CD14-positive monocyte (primary cell): ENCODE measurements at regions not wholly inside any gene's neighbourhood (a gene's known extent, or its start where the extent isn't known, plus 50 kb on each side); places are given as distances from the start of the nearest gene placed in this dataset.

Experiments
- DNase-seq, 3 donors: peaks; one replicate each; pipeline ENCODE4 v3.0.0-alpha.2; 2011 to 2022
- H2AFZ ChIP-seq: 2 replicates; pipeline ENCODE4 v1.6.0; 2012; ENCODE audit warnings: mild to moderate bottlenecking, low read depth, low read length, inconsistent platforms; ENCODE audit not compliant: insufficient read depth, poor library complexity, severe bottlenecking
- H3K27ac ChIP-seq, 2 donors: 1 replicate in 1 of 2; 2 replicates in 1 of 2; pipeline ENCODE4 v1.5.1; 2012 to 2013; ENCODE audit warnings: low read length in 2 of 2, control low read depth in 1 of 2, inconsistent platforms in 1 of 2, low read depth in 1 of 2, mild to moderate bottlenecking in 1 of 2
- H3K27me3 ChIP-seq, 2 donors: one replicate each; pipeline versions ENCODE4 v1.6.0 to v1.6.1; 2011 to 2013; ENCODE audit warnings: low read length in 2 of 2; ENCODE audit not compliant: control insufficient read depth in 2 of 2, insufficient read depth in 2 of 2
- H3K36me3 ChIP-seq, 2 donors: replicated peaks in 1 of 2; 1 replicate in 1 of 2; 2 replicates in 1 of 2; pipeline versions ENCODE4 v1.5.1 to v1.6.1; 2012 to 2013; ENCODE audit warnings: low read length in 2 of 2, control low read depth in 1 of 2, inconsistent platforms in 1 of 2, mild to moderate bottlenecking in 1 of 2; ENCODE audit not compliant: insufficient read depth in 2 of 2, control insufficient read depth in 1 of 2
- H3K4me1 ChIP-seq, 2 donors: 1 replicate in 1 of 2; 2 replicates in 1 of 2; pipeline versions ENCODE4 v1.5.1 to v1.6.1; 2012 to 2013; ENCODE audit warnings: low read length in 2 of 2, control low read depth in 1 of 2, inconsistent platforms in 1 of 2, mild to moderate bottlenecking in 1 of 2, moderate library complexity in 1 of 2; ENCODE audit not compliant: insufficient read depth in 2 of 2, control insufficient read depth in 1 of 2
- H3K4me2 ChIP-seq: replicated peaks from 2 replicates; pipeline ENCODE3; 2012; ENCODE audit warnings: low read length, moderate library complexity, mild to moderate bottlenecking; ENCODE audit not compliant: poor library complexity, severe bottlenecking; ENCODE audit errors: extremely low read depth
- H3K4me3 ChIP-seq, 3 experiments: fragments of 200-600 bp in 1 of 3; sonication (generic) in 1 of 3; replicated peaks in 1 of 3; 1 replicate in 2 of 3; 2 replicates in 1 of 3; pipeline ENCODE4 v1.5.1; 2011 to 2013; ENCODE audit warnings: low read length in 3 of 3, mild to moderate bottlenecking in 3 of 3, control low read depth in 2 of 3, low read depth in 2 of 3, inconsistent platforms in 1 of 3, moderate library complexity in 1 of 3
- H3K79me2 ChIP-seq: 2 replicates; pipeline ENCODE4 v1.6.0; 2012; ENCODE audit warnings: mild to moderate bottlenecking, control low read depth, inconsistent platforms, low read length, moderate library complexity; ENCODE audit not compliant: insufficient read depth
- H3K9ac ChIP-seq: 2 replicates; pipeline ENCODE4 v1.6.0; 2017; ENCODE audit warnings: low read length, mild to moderate bottlenecking; ENCODE audit not compliant: insufficient read depth, poor library complexity, severe bottlenecking
- H3K9me3 ChIP-seq, 2 donors: replicated peaks in 1 of 2; 1 replicate in 1 of 2; 2 replicates in 1 of 2; pipeline versions ENCODE4 v1.5.1 to v1.6.1; 2012 to 2013; ENCODE audit warnings: low read length in 2 of 2, control low read depth in 1 of 2; ENCODE audit not compliant: control insufficient read depth in 1 of 2, insufficient read depth in 1 of 2
- H4K20me1 ChIP-seq: 2 replicates; pipeline ENCODE4 v1.6.0; 2012; ENCODE audit warnings: mild to moderate bottlenecking, low read length, control low read depth, moderate library complexity; ENCODE audit not compliant: insufficient read depth
- H3K27ac Mint-ChIP-seq, 7 donors: one replicate each; pipeline ENCODE4 v1.8.0; 2020; ENCODE audit warnings: mild to moderate bottlenecking in 7 of 7, mixed read lengths in 7 of 7, moderate library complexity in 6 of 7, inconsistent platforms in 2 of 7
- H3K27me3 Mint-ChIP-seq, 3 donors: one replicate each; pipeline ENCODE4 v1.8.0; 2021 to 2022; ENCODE audit warnings: low read depth in 3 of 3, mild to moderate bottlenecking in 3 of 3, mixed read lengths in 3 of 3, moderate library complexity in 3 of 3, inconsistent platforms in 1 of 3
- H3K36me3 Mint-ChIP-seq, 2 donors: one replicate each; pipeline ENCODE4 v1.8.0; 2020; ENCODE audit warnings: mixed read lengths in 2 of 2, inconsistent platforms in 1 of 2, mild to moderate bottlenecking in 1 of 2
- H3K4me1 Mint-ChIP-seq: one replicate; pipeline ENCODE4 v1.8.0; 2020; ENCODE audit warnings: mild to moderate bottlenecking, mixed read lengths
- H3K4me3 Mint-ChIP-seq, 2 donors: one replicate each; pipeline ENCODE4 v1.8.0; 2020; ENCODE audit warnings: mild to moderate bottlenecking in 2 of 2, mixed read lengths in 2 of 2, moderate library complexity in 1 of 2
- H3K9me3 Mint-ChIP-seq, 7 donors: one replicate each; pipeline ENCODE4 v1.8.0; 2020 to 2022; ENCODE audit warnings: mixed read lengths in 7 of 7, mild to moderate bottlenecking in 6 of 7, moderate library complexity in 6 of 7, inconsistent platforms in 2 of 7
- WGBS: methylation state at CpG from one replicate; pipeline ENCODE4 v1.1.5; 2013; ENCODE audit warnings: missing lambda C conversion rate; ENCODE audit not compliant: insufficient coverage; 5-methylcytosine and 5-hydroxymethylcytosine counted together
- intact Hi-C, 2 donors: fragments of 100-400 bp; cut with micrococcal nuclease; formaldehyde crosslinking; loops; one replicate each; pipeline versions ENCODE4 v1.15.0 to v1.15.1; 2023
- TF ChIP-seq, protein P1 (sequence below): fragments of 200-600 bp; IDR thresholded peaks from one replicate; pipeline ENCODE4 v1.8.0; 2022; ENCODE audit warnings: antibody characterized with exemption, mild to moderate bottlenecking

DNA sequence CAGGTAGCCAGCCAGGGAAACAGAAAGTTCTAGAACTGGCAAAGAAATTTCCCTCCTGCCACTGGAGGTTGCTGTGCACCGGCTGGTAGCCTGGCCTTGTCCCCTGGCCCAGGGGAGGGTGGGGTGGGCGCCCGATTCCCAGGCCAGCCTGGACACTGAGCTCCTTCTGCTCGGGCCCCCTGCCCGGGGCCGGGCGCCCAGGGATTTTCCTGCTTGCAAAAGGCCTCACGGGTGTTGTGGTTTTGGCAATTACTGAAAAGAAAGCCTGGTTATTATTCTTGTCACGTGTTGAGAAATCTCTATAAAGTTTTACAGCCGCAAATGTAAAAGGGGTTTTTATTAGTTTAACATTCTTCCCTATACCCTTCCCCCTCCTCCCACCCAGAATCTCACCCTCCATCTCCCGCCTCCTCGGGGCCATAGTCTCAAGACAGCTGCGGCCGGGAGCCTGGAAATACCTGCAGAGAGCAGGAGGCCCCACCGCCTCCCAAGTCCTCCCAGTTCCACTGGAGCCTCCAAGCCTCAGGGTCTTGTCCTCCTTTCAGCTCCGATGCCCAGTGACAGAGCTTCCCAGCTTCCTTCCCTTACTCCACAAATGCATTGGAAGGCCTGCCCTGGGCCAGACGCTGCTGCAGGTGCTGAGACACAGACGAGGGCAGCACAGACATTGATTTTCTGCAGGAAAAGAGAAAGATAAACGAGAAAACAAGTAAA, 1515.6 kb downstream of the TBC1D22A start:
- Histone ChIP-seq H3K4me2 (no peak overlapping the region), H3K36me3 (no peaks in the 10 kb centered on the region), H3K9me3 (peaks cover 0 to 3% of the 10 kb centered on the region in 2 donors), H3K79me2 (no peaks in the 10 kb centered on the region), H4K20me1 (no peaks in the 10 kb centered on the region), H3K27ac (no peak overlapping the region), H2AFZ (no peak overlapping the region), H3K9ac (no peak overlapping the region), H3K27me3 (no peaks in the 10 kb centered on the region), H3K4me3 (no peak overlapping the region), H3K4me1 (no peaks in the 10 kb centered on the region)
- TF ChIP-seq, protein P1, sequence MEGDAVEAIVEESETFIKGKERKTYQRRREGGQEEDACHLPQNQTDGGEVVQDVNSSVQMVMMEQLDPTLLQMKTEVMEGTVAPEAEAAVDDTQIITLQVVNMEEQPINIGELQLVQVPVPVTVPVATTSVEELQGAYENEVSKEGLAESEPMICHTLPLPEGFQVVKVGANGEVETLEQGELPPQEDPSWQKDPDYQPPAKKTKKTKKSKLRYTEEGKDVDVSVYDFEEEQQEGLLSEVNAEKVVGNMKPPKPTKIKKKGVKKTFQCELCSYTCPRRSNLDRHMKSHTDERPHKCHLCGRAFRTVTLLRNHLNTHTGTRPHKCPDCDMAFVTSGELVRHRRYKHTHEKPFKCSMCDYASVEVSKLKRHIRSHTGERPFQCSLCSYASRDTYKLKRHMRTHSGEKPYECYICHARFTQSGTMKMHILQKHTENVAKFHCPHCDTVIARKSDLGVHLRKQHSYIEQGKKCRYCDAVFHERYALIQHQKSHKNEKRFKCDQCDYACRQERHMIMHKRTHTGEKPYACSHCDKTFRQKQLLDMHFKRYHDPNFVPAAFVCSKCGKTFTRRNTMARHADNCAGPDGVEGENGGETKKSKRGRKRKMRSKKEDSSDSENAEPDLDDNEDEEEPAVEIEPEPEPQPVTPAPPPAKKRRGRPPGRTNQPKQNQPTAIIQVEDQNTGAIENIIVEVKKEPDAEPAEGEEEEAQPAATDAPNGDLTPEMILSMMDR: no peak
- Mint-ChIP-seq H3K4me3 (peak overlapping the region in 1 of 2 donors; percentile 48), H3K4me1 (no peaks in the 10 kb centered on the region), H3K27ac (no peak overlapping the region), H3K27me3 (peaks cover 1 to 10% (median 6%) of the 10 kb centered on the region in 3 donors), H3K36me3 (no peaks in the 10 kb centered on the region), H3K9me3 (peaks cover 2 to 17% (median 9%) of the 10 kb centered on the region in 7 donors)
- intact Hi-C loops: no loop called here
- 65% methylated on average over 10 of the region's 19 CpGs for WGBS
- DNase-seq: no peak

DNA sequence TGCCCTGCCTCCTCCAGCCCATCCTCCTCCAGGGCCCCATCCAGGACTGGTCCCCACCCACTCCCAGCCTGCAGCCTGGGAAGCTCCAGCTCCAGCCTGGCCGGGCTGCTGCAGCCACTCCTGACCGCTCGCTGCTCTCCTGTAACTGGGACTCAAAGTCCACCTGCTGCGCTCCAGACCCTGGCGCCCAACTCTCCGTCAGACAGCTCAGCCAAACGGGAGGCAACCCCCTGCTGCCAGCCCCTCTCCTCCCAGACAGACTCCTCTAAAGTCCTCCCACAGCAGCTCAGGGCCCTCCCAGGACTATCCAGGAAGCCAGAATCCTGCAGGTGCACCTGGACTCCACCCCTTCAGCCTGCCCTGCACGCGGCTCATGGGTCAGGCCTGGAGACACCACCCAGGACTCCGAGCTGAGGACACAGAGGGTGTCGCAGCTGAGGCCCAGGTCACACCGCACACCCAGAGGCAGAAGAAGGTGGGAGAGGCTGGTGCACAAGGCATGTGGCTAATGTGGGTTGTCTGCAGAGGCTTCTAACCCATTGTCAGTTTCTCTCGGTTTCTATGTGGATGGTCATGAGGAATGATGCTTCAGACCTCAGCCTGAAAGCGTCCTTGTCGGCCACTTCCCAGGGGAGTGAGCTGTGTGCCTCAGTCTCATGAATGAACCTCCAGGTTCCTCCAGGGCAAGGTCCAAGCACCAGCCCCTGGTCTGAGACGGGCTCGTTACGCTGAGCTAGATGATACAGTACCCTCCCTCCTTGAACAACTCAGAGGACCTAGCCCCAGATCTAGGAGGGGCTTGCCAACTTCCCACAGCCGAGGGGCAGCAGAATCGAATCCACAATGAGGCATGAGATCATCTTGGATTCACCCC, 1514.8 kb downstream of the TBC1D22A start:
- Histone ChIP-seq H3K9me3 (peaks cover 0 to 3% of the 10 kb centered on the region in 2 donors), H3K4me3 (no peak overlapping the region), H2AFZ (no peak overlapping the region), H3K27ac (no peak overlapping the region), H3K4me1 (no peaks in the 10 kb centered on the region), H3K79me2 (no peaks in the 10 kb centered on the region), H3K27me3 (no peaks in the 10 kb centered on the region), H4K20me1 (no peaks in the 10 kb centered on the region), H3K4me2 (no peak overlapping the region), H3K36me3 (no peaks in the 10 kb centered on the region), H3K9ac (no peak overlapping the region)
- intact Hi-C loops: no loop called here
- Mint-ChIP-seq H3K4me1 (no peaks in the 10 kb centered on the region), H3K9me3 (peaks cover 2 to 19% (median 9%) of the 10 kb centered on the region in 7 donors), H3K27me3 (peaks cover 1 to 10% (median 6%) of the 10 kb centered on the region in 3 donors), H3K4me3 (no peak overlapping the region), H3K36me3 (no peaks in the 10 kb centered on the region), H3K27ac (no peak overlapping the region)
- TF ChIP-seq, protein P1: no peak
- 84% methylated on average over 19 of the region's 20 CpGs for WGBS
- DNase-seq: no peak
